H1 (cell line): ENCODE measurements at regions not wholly inside any gene's neighbourhood (a gene's known extent, or its start where the extent isn't known, plus 50 kb on each side); places are given as distances from the start of the nearest gene placed in this dataset.

Experiments used
- CTCF ChIA-PET: fragments of 300-600 bp; sonication (Branson Sonifier 250); formaldehyde crosslinking; loops from one replicate; lab custom pipeline; 2021; ENCODE audit not compliant: partially characterized antibody; lab: Charles Lee
- POLR2A ChIA-PET: fragments of 300-600 bp; sonication (Branson Sonifier 250); formaldehyde crosslinking; loops from one replicate; lab custom pipeline; 2021; ENCODE audit warnings: inconsistent platforms; ENCODE audit not compliant: partially characterized antibody; lab: Charles Lee
- DNase-seq, 2 experiments: peaks; one replicate each; pipeline versions ENCODE4 v3.0.0 to v3.0.0-alpha.2; 2010 to 2022; ENCODE audit warnings: low spot score in 2 of 2, low read depth in 1 of 2, mixed read lengths in 1 of 2
- FAIRE-seq: peaks from 2 replicates; lab custom pipeline; 2011; peaks lifted over from hg19 to GRCh38; lab: Jason Lieb, UNC
- H2AFZ ChIP-seq: 2 replicates; pipeline ENCODE4 v1.8.1; 2012; ENCODE audit warnings: low read length, inconsistent platforms
- H2AK5ac ChIP-seq: 2 replicates; pipeline ENCODE4 v1.6.1; 2013; ENCODE audit warnings: low read depth, low read length
- H2BK120ac ChIP-seq: replicated peaks from 2 replicates; pipeline ENCODE3; 2013; ENCODE audit warnings: low read depth, low read length, inconsistent platforms
- H2BK12ac ChIP-seq: 2 replicates; pipeline ENCODE4 v1.6.1; 2013; ENCODE audit warnings: low read depth, low read length
- H2BK15ac ChIP-seq: 2 replicates; pipeline ENCODE4 v1.6.1; 2013; ENCODE audit warnings: low read length
- H2BK20ac ChIP-seq: 2 replicates; pipeline ENCODE4 v1.6.1; 2013; ENCODE audit warnings: low read length
- H2BK5ac ChIP-seq: 2 replicates; pipeline ENCODE4 v1.6.1; 2013; ENCODE audit warnings: low read depth, low read length
- H3K14ac ChIP-seq: 2 replicates; pipeline ENCODE4 v1.6.1; 2013; ENCODE audit warnings: inconsistent platforms; ENCODE audit not compliant: insufficient read length
- H3K18ac ChIP-seq: 2 replicates; pipeline ENCODE4 v1.6.1; 2013; ENCODE audit warnings: low read length; ENCODE audit errors: extremely low read depth
- H3K23ac ChIP-seq: 2 replicates; pipeline ENCODE4 v1.6.1; 2013; ENCODE audit warnings: inconsistent platforms; ENCODE audit not compliant: insufficient read length
- H3K23me2 ChIP-seq: 2 replicates; pipeline ENCODE4 v1.6.1; 2013; ENCODE audit warnings: low read depth, low read length
- H3K27ac ChIP-seq: 2 replicates; pipeline ENCODE4 v1.6.1; 2011; ENCODE audit warnings: low read depth, low read length, inconsistent platforms
- H3K27me3 ChIP-seq, 4 experiments: replicated peaks in 1 of 4; 1 replicate in 1 of 4; 2 replicates in 3 of 4; pipeline versions ENCODE4 v1.6.1 to v1.8.1; 2011 to 2013; ENCODE audit warnings: low read length in 3 of 4, mild to moderate bottlenecking in 3 of 4, inconsistent platforms in 2 of 4, mixed read lengths in 2 of 4, moderate library complexity in 1 of 4; ENCODE audit not compliant: control insufficient read depth in 3 of 4, insufficient read depth in 3 of 4; ENCODE audit errors: extremely low read depth in 1 of 4
- H3K36me3 ChIP-seq, 4 experiments: 2 replicates each; pipeline versions ENCODE4 v1.6.1 to v1.8.1; 2011 to 2013; ENCODE audit warnings: mild to moderate bottlenecking in 4 of 4, low read length in 3 of 4, moderate library complexity in 2 of 4, control low read depth in 1 of 4, inconsistent platforms in 1 of 4; ENCODE audit not compliant: insufficient read depth in 4 of 4, control insufficient read depth in 2 of 4
- H3K4ac ChIP-seq: replicated peaks from 2 replicates; pipeline ENCODE3; 2013; ENCODE audit warnings: low read length, low read depth, mixed read lengths, inconsistent platforms; ENCODE audit not compliant: insufficient read length
- H3K4me1 ChIP-seq, 4 experiments: replicated peaks in 1 of 4; 1 replicate in 1 of 4; 2 replicates in 3 of 4; pipeline versions ENCODE4 v1.6.1 to v1.8.1; 2011 to 2013; ENCODE audit warnings: low read length in 3 of 4, inconsistent platforms in 2 of 4, mixed read lengths in 1 of 4; ENCODE audit not compliant: insufficient read depth in 4 of 4, control insufficient read depth in 3 of 4
- H3K4me2 ChIP-seq, 2 experiments: 2 replicates each; pipeline versions ENCODE4 v1.6.1 to v1.8.1; 2011 to 2013; ENCODE audit warnings: low read depth in 2 of 2, low read length in 2 of 2, control low read depth in 1 of 2, inconsistent platforms in 1 of 2, mild to moderate bottlenecking in 1 of 2; ENCODE audit not compliant: insufficient read depth in 1 of 2
- H3K4me3 ChIP-seq, 4 experiments: fragments of 200-600, 300-600 bp in 1 of 4; sonication (generic), shearing (Covaris generic), sonication (Bioruptor Twin) in 1 of 4; 2 replicates each; pipeline versions ENCODE4 v1.5.1 to v1.8.1; 2011 to 2016; ENCODE audit warnings: low read length in 4 of 4, low read depth in 3 of 4, control low read depth in 2 of 4, inconsistent platforms in 2 of 4, mild to moderate bottlenecking in 2 of 4, mixed read lengths in 1 of 4, moderate library complexity in 1 of 4; ENCODE audit not compliant: insufficient read depth in 2 of 4; ENCODE audit errors: extremely low read depth in 1 of 4
- H3K56ac ChIP-seq: replicated peaks from 2 replicates; pipeline ENCODE3; 2013; ENCODE audit warnings: low read depth, mild to moderate bottlenecking, mixed read lengths, low read length, inconsistent platforms; ENCODE audit not compliant: insufficient read length
- H3K79me1 ChIP-seq: 2 replicates; pipeline ENCODE4 v1.6.1; 2013; ENCODE audit warnings: low read depth, low read length, control low read depth
- H3K79me2 ChIP-seq, 2 experiments: 2 replicates each; pipeline versions ENCODE4 v1.6.1 to v1.8.1; 2012 to 2013; ENCODE audit warnings: low read length in 2 of 2, mild to moderate bottlenecking in 2 of 2, inconsistent platforms in 1 of 2; ENCODE audit not compliant: insufficient read depth in 2 of 2, control insufficient read depth in 1 of 2
- H3K9ac ChIP-seq, 4 experiments: replicated peaks in 1 of 4; 1 replicate in 1 of 4; 2 replicates in 3 of 4; pipeline versions ENCODE4 v1.6.1 to v1.8.1; 2011 to 2013; ENCODE audit warnings: low read depth in 3 of 4, low read length in 3 of 4, control low read depth in 2 of 4, mild to moderate bottlenecking in 2 of 4, moderate library complexity in 2 of 4, inconsistent platforms in 1 of 4; ENCODE audit errors: extremely low read depth in 1 of 4
- H3K9me3 ChIP-seq, 2 experiments: 2 replicates each; pipeline versions ENCODE4 v1.6.1 to v1.8.1; 2012 to 2013; ENCODE audit warnings: mild to moderate bottlenecking in 2 of 2, moderate library complexity in 2 of 2, control low read depth in 1 of 2, inconsistent platforms in 1 of 2, low read depth in 1 of 2, low read length in 1 of 2, mixed read lengths in 1 of 2; ENCODE audit not compliant: insufficient read depth in 2 of 2
- H4K20me1 ChIP-seq, 2 experiments: replicated peaks in 1 of 2; 2 replicates each; pipeline versions ENCODE3 to v1.8.1; 2011 to 2013; ENCODE audit warnings: inconsistent platforms in 2 of 2, low read length in 2 of 2, mild to moderate bottlenecking in 1 of 2; ENCODE audit not compliant: insufficient read depth in 2 of 2, control insufficient read depth in 1 of 2
- H4K5ac ChIP-seq: 2 replicates; pipeline ENCODE4 v1.6.1; 2013; ENCODE audit warnings: low read length, low read depth, mixed read lengths, inconsistent platforms; ENCODE audit not compliant: insufficient read length
- H4K8ac ChIP-seq: 2 replicates; pipeline ENCODE4 v1.8.0; 2013; ENCODE audit warnings: mild to moderate bottlenecking, moderate library complexity, low read length, inconsistent platforms; ENCODE audit not compliant: insufficient read depth; ENCODE audit errors: extremely low read depth
- H4K91ac ChIP-seq: replicated peaks from 2 replicates; pipeline ENCODE3; 2013; ENCODE audit warnings: low read length, mixed read lengths, inconsistent platforms; ENCODE audit not compliant: insufficient read length
- CHD1 ChIP-seq: IDR thresholded peaks from 2 replicates; pipeline ENCODE4 v1.6.1; 2012; ENCODE audit warnings: low read depth, low read length, improper control_type of control experiment
- CHD2 ChIP-seq: IDR thresholded peaks from 2 replicates; pipeline ENCODE4 v1.6.1; 2012; ENCODE audit warnings: low read length, improper control_type of control experiment
- CTBP2 ChIP-seq: IDR thresholded peaks from 2 replicates; pipeline ENCODE4 v1.7.0; 2011; ENCODE audit warnings: borderline replicate concordance, mild to moderate bottlenecking, moderate library complexity, mixed read lengths, low read length; ENCODE audit not compliant: insufficient read depth, insufficient read length
- EZH2 ChIP-seq: fragments of 200-600 bp; sonication (generic); IDR thresholded peaks from 2 replicates; pipeline ENCODE4 v1.7.1; 2012; ENCODE audit warnings: low read depth, mild to moderate bottlenecking, moderate library complexity, low read length, inconsistent platforms; ENCODE audit not compliant: severe bottlenecking
- FOSL1 ChIP-seq: IDR thresholded peaks from 2 replicates; pipeline ENCODE4 v1.6.1; 2011; ENCODE audit warnings: mild to moderate bottlenecking, low read depth, low read length, moderate library complexity; ENCODE audit not compliant: insufficient read depth
- KDM4A ChIP-seq: IDR thresholded peaks from one replicate; pipeline ENCODE4 v1.7.1; 2012; ENCODE audit warnings: low read depth, mild to moderate bottlenecking, moderate library complexity, low read length, inconsistent platforms; ENCODE audit not compliant: severe bottlenecking
- POLR2A ChIP-seq, 2 experiments: IDR thresholded peaks; 1 replicate in 1 of 2; 2 replicates in 1 of 2; pipeline ENCODE4 v1.6.1; 2011; ENCODE audit warnings: low read depth in 2 of 2, low read length in 2 of 2, mild to moderate bottlenecking in 2 of 2; ENCODE audit errors: control extremely low read depth in 1 of 2
- SP2 ChIP-seq: IDR thresholded peaks from 2 replicates; pipeline ENCODE4 v1.6.1; 2012; ENCODE audit warnings: mild to moderate bottlenecking, low read length, inconsistent platforms
- WGBS, 2 experiments: shearing (Covaris generic) in 1 of 2; methylation state at CpG; one replicate each; pipeline versions ENCODE4 v1.1.6 to v1.1.7; 2013 to 2015; ENCODE audit warnings: low lambda C conversion rate in 2 of 2, mixed read lengths in 2 of 2, inconsistent platforms in 1 of 2, low coverage in 1 of 2, missing lambda C conversion rate in 1 of 2; ENCODE audit not compliant: insufficient replicate concordance in 2 of 2, insufficient coverage in 1 of 2, insufficient read length in 1 of 2; ENCODE audit errors: extremely low coverage in 1 of 2, missing lambda C conversion rate in 1 of 2; 5-methylcytosine and 5-hydroxymethylcytosine counted together

DNA sequence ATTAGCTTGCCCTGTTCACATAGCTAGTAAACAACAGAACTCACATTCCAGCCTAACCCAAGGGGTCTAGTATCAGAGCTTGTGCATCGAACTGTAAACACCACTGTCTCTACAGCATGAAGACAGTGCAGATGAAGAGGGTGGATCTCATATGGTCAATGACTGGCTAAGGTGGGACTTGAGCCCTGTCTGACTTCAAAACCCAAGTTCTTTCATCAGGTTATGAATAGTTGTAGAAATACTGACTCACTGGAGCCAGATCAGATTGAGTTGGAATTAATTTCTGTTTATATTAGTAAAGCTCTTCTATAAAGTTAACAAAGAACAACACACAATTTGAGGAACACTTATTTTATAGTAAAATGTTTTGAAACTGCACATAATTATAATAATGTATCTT lies 161.7 kb upstream of the ARHGAP20 start:
- H3K4me3 ChIP-seq, result no peak overlapping the region
- H3K4me2 ChIP-seq, result no peak overlapping the region
- no peak overlapping the region for H2BK20ac ChIP-seq
- WGBS, 2 experiments, result 81% methylated on average over 1 of the region's 1 CpG; no CpG with 5 or more reads in 1 of the 2 experiments
- H3K23me2 ChIP-seq, result no peaks in the 10 kb centered on the region; the same call in 1 of the 2 replicates
- CTCF ChIA-PET, result interaction anchor here (0.9 to 1.1 kb wide), 2 partner anchors 33 to 45 kb away, joined by 3 to 7 read pairs; no protein-coding TSS in a partner anchor
- H3K79me1 ChIP-seq, result no peaks in the 10 kb centered on the region
- FAIRE-seq (no peak), DNase-seq (no peak)
- no peak overlapping the region for H3K14ac ChIP-seq
- no peak overlapping the region for H2BK15ac ChIP-seq
- no peak overlapping the region for H4K8ac ChIP-seq
- H3K18ac ChIP-seq, result no peak overlapping the region
- no peak overlapping the region for H3K56ac ChIP-seq
- no peak overlapping the region for H2BK5ac ChIP-seq
- no peak overlapping the region for H2BK12ac ChIP-seq
- H2AK5ac ChIP-seq, result no peak overlapping the region
- H2AFZ ChIP-seq, result no peak overlapping the region
- H3K4me1 ChIP-seq, result no peaks in the 10 kb centered on the region
- no peak overlapping the region for H2BK120ac ChIP-seq
- H3K27me3 ChIP-seq, result no peaks in the 10 kb centered on the region
- H3K9me3 ChIP-seq, result no peaks in the 10 kb centered on the region
- H3K23ac ChIP-seq, result no peak overlapping the region
- no peaks in the 10 kb centered on the region for H4K20me1 ChIP-seq
- TF ChIP-seq POLR2A (IDR thresholded peaks at IDR 0.05; ENCODE audit: control extremely low read depth in 1 of 2, low read depth in 2 of 2, low read length in 2 of 2) (no peak), CHD2 (no peak), CTBP2 (no peak), KDM4A (no peak), EZH2 (no peak), CHD1 (no peak), FOSL1 (no peak), SP2 (no peak)
- H3K4ac ChIP-seq, result no peak overlapping the region
- no peak overlapping the region for H4K91ac ChIP-seq
- H3K79me2 ChIP-seq, result no peaks in the 10 kb centered on the region
- no peak overlapping the region for H4K5ac ChIP-seq
- no peaks in the 10 kb centered on the region; a peak in 1 of 8 replicates for H3K36me3 ChIP-seq
- no peak overlapping the region for H3K9ac ChIP-seq
- POLR2A ChIA-PET, result no interaction called here
- H3K27ac ChIP-seq, result no peak overlapping the region
